GM12878 (cell line): ENCODE measurements at regions not wholly inside any gene's neighbourhood (a gene's known extent, or its start where the extent isn't known, plus 50 kb on each side); places are given as distances from the start of the nearest gene placed in this dataset.
A peak's percentile ranks its signal among the peaks of the same experiment; 100 is the strongest.

Source experiments
- ATAC-seq: fragments of 200-7000 bp; cut with Tn5 transposase; 3 replicates; pipeline ENCODE4 v1.9.1; 2020; ENCODE audit warnings: mild to moderate bottlenecking, moderate library complexity
- BruUV-seq: library from RNA; stranded (reverse); fragments of 400-500 nt; replicated peaks from 2 replicates; lab custom pipeline; 2021; lab: Mats Ljungman, UMichigan
- CTCF ChIA-PET: fragments of 300-600 bp; sonication (Branson Sonifier 250); formaldehyde crosslinking; extraction: SDS; loops from one replicate; lab custom pipeline; 2021; ENCODE audit warnings: inconsistent platforms; lab: Yijun Ruan, JAX
- POLR2A ChIA-PET: fragments of 350-600 bp; formaldehyde crosslinking; extraction: SDS; loops from one replicate; lab custom pipeline; 2021; ENCODE audit warnings: inconsistent platforms; lab: Charles Lee
- RAD21 ChIA-PET: fragments of 300-600 bp; sonication (Branson Sonifier 250); formaldehyde crosslinking; loops from one replicate; lab custom pipeline; 2023; ENCODE audit warnings: antibody characterized with exemption; ENCODE audit not compliant: unreplicated experiment; lab: Charles Lee
- SMC1A ChIA-PET: fragments of 300-600 bp; sonication (Branson Sonifier 250); formaldehyde crosslinking; loops from one replicate; lab custom pipeline; 2023; ENCODE audit not compliant: unreplicated experiment, uncharacterized antibody; lab: Charles Lee
- DNase-seq: peaks from one replicate; pipeline ENCODE4 v3.0.0-alpha.2; 2011; ENCODE audit warnings: low read depth, low spot score
- FAIRE-seq: peaks from 3 replicates; lab custom pipeline; 2011; peaks lifted over from hg19 to GRCh38; lab: Jason Lieb, UNC
- H2AFZ ChIP-seq: 2 replicates; pipeline ENCODE4 v1.6.0; 2011; ENCODE audit warnings: low read depth, low read length, control low read depth; ENCODE audit not compliant: control insufficient read depth
- H3K27ac ChIP-seq: 2 replicates; pipeline ENCODE4 v1.5.1; 2011; ENCODE audit warnings: control low read depth; ENCODE audit not compliant: control insufficient read depth, insufficient read depth
- H3K27me3 ChIP-seq, 2 experiments: replicated peaks in 1 of 2; 2 replicates each; pipeline versions ENCODE4 v1.6.0 to v1.6.1; 2011; ENCODE audit warnings: low read length in 1 of 2; ENCODE audit not compliant: control insufficient read depth in 2 of 2, insufficient read depth in 2 of 2
- H3K36me3 ChIP-seq, 2 experiments: 2 replicates each; pipeline ENCODE4 v1.5.1; 2011; ENCODE audit warnings: low read length in 1 of 2; ENCODE audit not compliant: control insufficient read depth in 2 of 2, insufficient read depth in 2 of 2
- H3K4me1 ChIP-seq: 2 replicates; pipeline ENCODE4 v1.6.1; 2011; ENCODE audit warnings: mild to moderate bottlenecking, low read length, moderate library complexity, mixed read lengths; ENCODE audit not compliant: control insufficient read depth, insufficient read depth
- H3K4me2 ChIP-seq: 2 replicates; pipeline ENCODE4 v1.6.0; 2011; ENCODE audit warnings: control low read depth; ENCODE audit not compliant: control insufficient read depth, insufficient read depth
- H3K4me3 ChIP-seq: fragments of 200-600 bp; sonication (generic); 2 replicates; pipeline ENCODE4 v1.5.1; 2016
- H3K79me2 ChIP-seq: 2 replicates; pipeline ENCODE4 v1.6.0; 2011; ENCODE audit warnings: low read length; ENCODE audit not compliant: control insufficient read depth, insufficient read depth
- H3K9ac ChIP-seq: 2 replicates; pipeline ENCODE4 v1.8.0; 2011; ENCODE audit warnings: low read length, control low read depth, mixed read lengths; ENCODE audit not compliant: control insufficient read depth, insufficient read depth
- H3K9me3 ChIP-seq: replicated peaks from 3 replicates; pipeline ENCODE4 v1.5.1; 2011; ENCODE audit warnings: mild to moderate bottlenecking, low read length; ENCODE audit not compliant: control insufficient read depth, insufficient read depth
- H4K20me1 ChIP-seq: 2 replicates; pipeline ENCODE4 v1.6.0; 2011; ENCODE audit not compliant: control insufficient read depth, insufficient read depth
- ATF7 ChIP-seq: fragments of 450-650 bp; IDR thresholded peaks from 2 replicates; pipeline ENCODE4 v1.6.1; 2016; ENCODE audit warnings: low read depth, mild to moderate bottlenecking
- CHD2 ChIP-seq: IDR thresholded peaks from 2 replicates; pipeline ENCODE4 v1.6.1; 2011; ENCODE audit warnings: low read depth, low read length, improper control_type of control experiment, borderline replicate concordance
- CREB1 ChIP-seq: IDR thresholded peaks from 2 replicates; pipeline ENCODE4 v1.6.1; 2012; ENCODE audit warnings: low read depth, mild to moderate bottlenecking, inconsistent platforms
- DPF2 ChIP-seq: fragments of 450-650 bp; IDR thresholded peaks from 2 replicates; pipeline ENCODE4 v1.6.1; 2017; ENCODE audit warnings: mild to moderate bottlenecking
- EGR1 ChIP-seq, 2 experiments: IDR thresholded peaks; 1 replicate in 1 of 2; 2 replicates in 1 of 2; pipeline ENCODE4 v1.6.1; 2011 to 2012; ENCODE audit warnings: low read depth in 2 of 2, low read length in 2 of 2, borderline replicate concordance in 1 of 2, mild to moderate bottlenecking in 1 of 2, moderate library complexity in 1 of 2
- ESRRA ChIP-seq: IDR thresholded peaks from 2 replicates; pipeline ENCODE4 v1.6.1; 2012; ENCODE audit warnings: mild to moderate bottlenecking, low read length, improper control_type of control experiment
- ETV6 ChIP-seq, 2 experiments: fragments of 450-650 bp in 1 of 2; IDR thresholded peaks in 1 of 2; conservative IDR thresholded peaks in 1 of 2; 2 replicates each; pipeline ENCODE4 v1.6.1; 2014; ENCODE audit warnings: antibody characterized with exemption in 1 of 2, borderline replicate concordance in 1 of 2, low read depth in 1 of 2, mild to moderate bottlenecking in 1 of 2, moderate library complexity in 1 of 2
- IKZF1 ChIP-seq: fragments of 450-650 bp; conservative IDR thresholded peaks from 2 replicates; pipeline ENCODE4 v1.6.1; 2017; ENCODE audit warnings: antibody characterized with exemption, mild to moderate bottlenecking
- IKZF2 ChIP-seq, 2 experiments: fragments of 450-650 bp; IDR thresholded peaks; 2 replicates each; pipeline ENCODE4 v1.6.1; 2017; ENCODE audit warnings: mild to moderate bottlenecking in 2 of 2, moderate library complexity in 2 of 2
- MEF2A ChIP-seq: IDR thresholded peaks from 2 replicates; pipeline ENCODE4 v1.6.1; 2011; ENCODE audit warnings: low read depth, mild to moderate bottlenecking, low read length, moderate library complexity; ENCODE audit not compliant: insufficient read depth
- PKNOX1 ChIP-seq: fragments of 450-650 bp; IDR thresholded peaks from 2 replicates; pipeline ENCODE4 v1.6.1; 2016; ENCODE audit warnings: mild to moderate bottlenecking
- RUNX3 ChIP-seq: IDR thresholded peaks from 2 replicates; pipeline ENCODE4 v1.6.1; 2012; ENCODE audit warnings: low read length, inconsistent platforms
- SRF ChIP-seq, 2 experiments: IDR thresholded peaks; 2 replicates each; pipeline ENCODE4 v1.6.1; 2011; ENCODE audit warnings: low read depth in 2 of 2, low read length in 2 of 2, mild to moderate bottlenecking in 1 of 2, moderate library complexity in 1 of 2
- STAT3 ChIP-seq: IDR thresholded peaks from 2 replicates; pipeline ENCODE4 v1.6.1; 2011; ENCODE audit warnings: low read depth, low read length, improper control_type of control experiment
- TAF1 ChIP-seq: IDR thresholded peaks from 2 replicates; pipeline ENCODE4 v1.6.1; 2011; ENCODE audit warnings: mild to moderate bottlenecking, low read depth, low read length, borderline replicate concordance
- ZNF207 ChIP-seq: fragments of 450-650 bp; IDR thresholded peaks from 2 replicates; pipeline ENCODE4 v1.6.1; 2014; ENCODE audit warnings: antibody characterized with exemption, mild to moderate bottlenecking, borderline replicate concordance
- WGBS: methylation state at CpG from one replicate; pipeline ENCODE4 v1.1.6; 2016; ENCODE audit warnings: low lambda C conversion rate; ENCODE audit not compliant: insufficient replicate concordance, insufficient coverage; ENCODE audit errors: missing lambda C conversion rate; 5-methylcytosine and 5-hydroxymethylcytosine counted together
- in situ Hi-C: fragments of 300-500 bp; cut with MboI; formaldehyde crosslinking; loops from 9 replicates; pipeline ENCODE4 v1.14.3; 2018; ENCODE audit warnings: mixed read lengths
- intact Hi-C: fragments of 100-400 bp; cut with micrococcal nuclease; formaldehyde crosslinking; loops from one replicate; pipeline ENCODE4 v1.14.2; 2022; ENCODE audit not compliant: unreplicated experiment

GRCh38 chr4:123606336-123606735 lies 209.7 kb downstream of the SPRY1 start (continued):
- TF ChIP-seq TAF1, result no peak
- TF ChIP-seq CHD2, result no peak
- TF ChIP-seq ATF7, result no peak
- no peak for TF ChIP-seq EGR1 (IDR thresholded peaks at IDR 0.05; ENCODE audit: borderline replicate concordance in 1 of 2, low read depth in 2 of 2, low read length in 2 of 2)
- no peak for TF ChIP-seq ESRRA
- TF ChIP-seq STAT3, result no peak
- no peak for TF ChIP-seq ZNF207
- no peak for TF ChIP-seq CREB1

GRCh38 chr4:123606946-123607542 lies 210.4 kb downstream of the SPRY1 start:
- H3K9ac ChIP-seq, result no peak overlapping the region
- SMC1A ChIA-PET, result interaction anchor here (0.8 to 3.2 kb wide), 8 partner anchors 8 to 207 kb away, joined by 3 to 11 read pairs (median 4); no protein-coding TSS in a partner anchor
- no peaks in the 10 kb centered on the region for H3K27me3 ChIP-seq
- FAIRE-seq, result peak; percentile 38
- RAD21 ChIA-PET, result interaction anchor here (0.6 to 1.6 kb wide), 3 partner anchors 18 to 53 kb away, joined by 3 to 7 read pairs (median 4); no protein-coding TSS in a partner anchor
- no peaks in the 10 kb centered on the region for H4K20me1 ChIP-seq
- POLR2A ChIA-PET, result no interaction called here
- no peak overlapping the region for H3K4me3 ChIP-seq
- in situ Hi-C loops, result no loop called here
- H3K4me1 ChIP-seq, result no peaks in the 10 kb centered on the region
- ATAC-seq, result peak; percentile 84
- H2AFZ ChIP-seq, result no peak overlapping the region
- H3K4me2 ChIP-seq, result no peak overlapping the region; the same call in 1 of the 2 replicates
- no peaks in the 10 kb centered on the region; the same call in 2 of the 3 replicates for H3K9me3 ChIP-seq
- no peaks in the 10 kb centered on the region for H3K36me3 ChIP-seq
- BruUV-seq, result no TSS peak
- H3K27ac ChIP-seq, result no peak overlapping the region
- H3K79me2 ChIP-seq, result no peaks in the 10 kb centered on the region
- intact Hi-C loops, result loop anchor here (2.0 kb wide), 1 partner anchor 18 kb away; no protein-coding TSS in a partner anchor
- peak; percentile 34 for DNase-seq
- CTCF ChIA-PET, result interaction anchor here (1.8 to 2.2 kb wide), 2 partner anchors 11 to 42 kb away, joined by 7 to 8 read pairs; no protein-coding TSS in a partner anchor
- 15% methylated on average over 3 of the region's 3 CpGs for WGBS
- TF ChIP-seq SRF (IDR thresholded peaks at IDR 0.05; ENCODE audit: low read depth in 2 of 2, low read length in 2 of 2), result no peak
- TF ChIP-seq IKZF2 (IDR thresholded peaks at IDR 0.05), result peak; percentile 52 to 53
- TF ChIP-seq MEF2A, result no peak
- peak; percentile 51; the same call in 1 of the 2 replicates for TF ChIP-seq IKZF1
- TF ChIP-seq DPF2, result 0 out of 2 replicates have a peak, but pooled peaks have one; percentile 22
- TF ChIP-seq ETV6 (conservative IDR thresholded peaks at IDR 0.05 in 1 of 2, IDR thresholded peaks at IDR 0.05 in 1 of 2; ENCODE audit: borderline replicate concordance in 1 of 2, low read depth in 1 of 2), result peak in 1 of 2 experiments; percentile 17; a peak in 1 of 4 replicates
- peak; percentile 40; the same call in 1 of the 2 replicates for TF ChIP-seq RUNX3
- TF ChIP-seq PKNOX1, result peak; percentile 67; the same call in 1 of the 2 replicates
